G401 (cell line): ENCODE measurements at regions not wholly inside any gene's neighbourhood (a gene's known extent, or its start where the extent isn't known, plus 50 kb on each side); places are given as distances from the start of the nearest gene placed in this dataset.

Experiments
- DNase-seq: peaks from one replicate; pipeline ENCODE4 v3.0.0-alpha.2; 2015; ENCODE audit warnings: low spot score
- in situ Hi-C: cut with HindIII; loops from 2 replicates; pipeline ENCODE4 v1.10.0; 2016; ENCODE audit warnings: low sequenced_read_pairs, mixed read lengths

DNA sequence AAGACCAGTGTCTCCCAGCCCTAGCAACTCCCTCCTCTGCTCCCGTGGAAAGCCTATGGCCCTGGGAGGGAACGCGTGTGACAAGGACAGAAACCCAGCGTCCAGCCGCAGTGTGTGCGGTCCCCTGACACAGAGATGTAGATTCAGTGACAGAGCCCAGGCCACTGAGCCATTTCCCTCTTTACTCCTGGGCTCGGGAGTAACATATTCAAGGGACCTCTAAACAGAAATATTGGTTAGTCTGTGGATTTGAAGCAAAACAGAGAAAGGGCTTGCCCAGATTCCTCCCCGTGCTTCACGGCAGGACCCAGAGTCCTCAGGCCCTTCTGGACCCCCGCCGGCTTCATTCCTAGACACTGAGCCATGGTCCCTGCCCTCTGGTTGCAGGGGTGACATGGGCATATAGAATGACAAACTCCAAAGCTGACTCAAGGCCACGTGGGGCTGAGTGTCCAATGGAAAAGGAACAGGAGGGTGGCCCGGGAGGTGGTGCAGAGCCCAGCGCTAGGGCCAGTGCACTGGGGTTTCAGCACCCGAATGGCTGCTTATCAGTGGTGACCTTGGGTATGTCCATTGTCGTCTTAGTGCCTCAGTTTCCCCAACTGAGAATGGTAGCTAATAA is 248.2 kb downstream of the QKI start:
- in situ Hi-C loops: no loop called here
- no peak for DNase-seq

DNA sequence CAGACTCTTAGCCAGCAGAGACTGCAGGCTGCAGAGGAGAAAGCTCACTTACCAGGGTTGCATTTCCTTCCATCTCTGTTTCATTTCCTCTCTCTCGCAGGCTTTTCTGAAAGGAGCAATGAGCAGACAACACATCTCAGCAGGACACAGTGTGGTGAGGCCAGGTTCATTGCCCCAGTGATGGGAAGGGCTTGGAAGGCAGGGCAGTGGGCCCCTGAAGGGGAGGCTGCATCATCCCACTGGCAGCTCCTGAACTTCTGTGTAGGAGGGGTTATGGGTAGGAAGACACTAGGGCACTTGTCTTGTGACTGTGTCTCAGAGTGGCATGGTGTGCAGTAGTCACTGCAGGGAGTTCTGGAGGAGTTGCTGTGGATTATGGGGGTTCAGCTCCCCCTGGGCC is 246.8 kb downstream of the QKI start:
- in situ Hi-C loops: no loop called here
- peak; percentile 2 for DNase-seq

DNA sequence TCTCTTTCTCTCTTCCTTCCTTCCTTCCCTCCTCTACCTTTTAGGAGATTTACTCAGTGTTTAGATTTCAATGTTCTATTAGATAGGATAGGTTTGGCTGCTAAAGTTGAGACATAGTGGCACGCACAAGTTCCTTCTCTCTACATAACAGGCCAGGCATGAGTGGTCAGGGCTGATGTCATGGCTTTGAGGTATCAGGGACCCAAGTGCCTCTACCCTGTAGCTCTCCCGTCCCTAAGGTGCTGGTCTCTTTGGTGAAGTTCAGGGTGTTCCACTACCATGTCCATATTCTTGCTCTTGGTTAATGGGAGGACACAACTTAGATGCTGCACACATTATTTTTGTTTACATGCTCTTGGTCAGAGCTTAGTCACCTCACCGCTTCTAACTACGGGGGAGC is 245.3 kb downstream of the QKI start:
- DNase-seq: no peak
- in situ Hi-C loops: no loop called here

DNA sequence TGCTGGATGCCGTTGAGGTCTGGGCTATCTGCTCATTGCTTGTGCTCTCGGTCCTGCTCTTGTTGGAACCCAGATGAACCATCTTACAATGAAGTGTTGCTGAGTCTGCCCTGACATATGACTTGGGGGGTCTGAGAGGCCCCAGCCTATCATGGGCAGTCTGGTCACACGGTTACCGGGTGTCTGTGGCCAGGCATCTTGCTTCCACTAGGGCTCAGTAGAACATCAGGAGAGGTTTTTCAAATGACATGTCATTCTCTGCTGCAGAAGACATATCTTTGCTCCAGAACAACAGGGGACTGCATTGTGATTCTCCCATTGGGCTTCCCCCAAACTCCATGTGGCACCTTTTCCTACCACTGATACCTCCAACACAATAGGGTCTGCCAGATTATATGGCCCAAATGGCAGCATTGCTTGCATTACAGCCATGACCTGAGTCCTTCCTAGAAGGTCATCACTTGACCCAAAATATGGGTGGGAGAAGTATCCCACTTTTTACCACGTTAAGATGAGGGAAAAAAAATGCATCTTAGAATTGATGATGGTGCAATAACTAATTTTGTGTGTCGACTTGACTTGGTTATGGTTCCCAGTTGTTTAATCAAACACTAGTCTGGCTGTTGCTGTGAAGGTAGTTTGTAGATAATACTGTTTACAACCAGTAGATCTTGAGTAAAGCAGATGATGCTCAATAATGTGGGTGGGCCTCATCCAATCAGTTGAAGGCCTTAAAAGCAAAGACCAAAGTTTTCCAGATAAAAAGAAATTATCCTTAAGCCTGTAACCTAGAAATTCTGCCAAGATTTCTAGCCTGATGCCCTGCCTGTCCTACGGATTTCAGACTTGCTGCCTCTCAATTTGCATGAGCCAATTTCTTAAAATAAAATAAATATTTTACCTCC is 241.0 kb downstream of the QKI start:
- in situ Hi-C loops: no loop called here
- DNase-seq: no peak

DNA sequence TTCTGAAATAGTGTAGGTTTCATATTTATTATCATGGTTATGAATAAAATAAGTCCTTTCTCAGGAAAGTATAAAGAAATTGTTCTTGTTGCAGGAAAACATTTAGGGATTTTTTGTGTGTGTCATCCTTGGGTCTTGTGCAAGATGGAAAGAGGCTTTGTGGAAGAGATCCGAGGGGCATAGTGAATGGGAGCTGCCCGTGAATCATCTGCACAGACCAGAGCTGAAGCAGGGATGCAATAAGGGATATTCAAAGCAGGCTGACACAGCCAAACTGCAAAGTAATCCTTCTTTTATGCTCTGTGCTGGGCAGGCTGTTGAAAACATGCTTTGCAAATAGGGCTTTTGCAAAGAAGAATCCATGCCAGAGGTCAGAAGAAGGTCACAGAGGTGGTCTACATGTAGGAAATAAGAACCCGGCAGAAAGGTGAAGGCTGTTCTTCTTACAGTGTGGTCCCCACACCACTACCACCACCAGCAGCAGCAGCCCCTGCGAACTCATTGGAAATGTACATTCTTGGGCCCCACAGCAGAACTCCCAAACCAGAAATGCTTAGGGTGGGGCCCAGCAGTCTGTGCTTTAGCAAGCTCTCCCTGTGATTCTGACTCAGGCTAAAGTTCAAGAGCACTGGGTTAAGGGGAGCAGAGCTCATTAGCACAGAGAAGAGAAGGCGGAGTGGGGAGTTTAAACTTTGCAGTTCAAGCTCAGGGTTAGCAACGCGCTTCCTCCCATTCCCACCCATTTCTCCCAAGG is 237.6 kb downstream of the QKI start:
- no peak for DNase-seq
- in situ Hi-C loops: no loop called here

DNA sequence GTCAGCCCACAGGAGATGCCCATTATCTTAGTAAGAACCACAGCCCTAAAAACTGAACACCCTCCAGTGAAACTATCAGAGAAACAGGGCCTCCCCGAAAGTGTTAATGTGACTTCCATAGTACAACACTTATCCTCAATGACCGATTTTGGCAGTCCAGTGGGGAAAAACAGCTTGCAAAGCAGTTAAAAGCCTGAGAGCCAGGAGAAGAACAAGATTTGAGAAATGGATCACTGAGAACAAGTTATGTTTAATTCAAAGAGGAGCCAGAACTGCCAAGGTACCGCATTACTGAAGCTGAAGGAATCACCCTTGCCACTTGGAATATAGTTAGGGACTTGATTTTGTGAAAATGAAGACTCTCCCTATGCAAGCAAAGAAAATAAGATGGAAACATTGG is 236.9 kb downstream of the QKI start:
- no peak for DNase-seq
- in situ Hi-C loops: no loop called here

DNA sequence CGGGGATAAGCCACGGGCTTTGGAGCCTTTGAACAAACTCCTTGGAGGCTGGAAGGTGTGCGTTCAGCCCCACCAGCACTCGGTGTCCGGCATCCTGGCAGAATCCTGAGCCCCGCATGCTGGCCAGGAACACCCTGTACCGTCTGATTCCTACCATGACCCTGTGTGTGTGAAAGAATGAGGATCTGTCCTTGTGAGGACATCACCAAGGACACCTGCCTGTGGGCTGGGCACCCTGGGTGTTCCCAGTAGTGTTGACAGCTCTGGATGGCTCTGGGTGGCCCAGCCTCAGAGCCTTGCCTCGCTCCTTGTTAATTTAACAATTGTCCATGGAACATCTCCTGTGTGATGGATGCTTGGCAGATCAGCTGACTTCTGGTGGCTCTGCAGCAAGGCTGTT is 234.3 kb downstream of the QKI start:
- in situ Hi-C loops: no loop called here
- DNase-seq: no peak

DNA sequence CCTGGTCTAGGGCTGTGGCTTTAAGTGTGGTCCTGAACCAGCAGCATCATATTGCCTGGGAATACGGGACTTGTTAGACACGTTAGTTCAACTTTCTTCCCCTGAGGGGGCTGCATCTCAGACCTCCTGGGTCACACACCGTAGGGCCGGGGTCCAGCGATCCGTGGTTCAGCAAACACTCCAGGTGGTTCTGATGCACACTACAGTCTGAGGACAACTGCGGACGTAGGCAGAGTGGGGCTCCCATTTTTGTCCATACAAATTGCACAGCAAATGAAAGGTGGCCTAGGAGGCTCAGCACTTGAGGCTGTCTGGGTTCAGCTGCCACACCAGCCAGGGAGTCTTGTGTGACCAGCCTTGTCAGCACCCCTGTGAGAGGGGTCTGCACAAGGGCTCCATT is 233.1 kb downstream of the QKI start:
- no peak for DNase-seq
- in situ Hi-C loops: no loop called here

DNA sequence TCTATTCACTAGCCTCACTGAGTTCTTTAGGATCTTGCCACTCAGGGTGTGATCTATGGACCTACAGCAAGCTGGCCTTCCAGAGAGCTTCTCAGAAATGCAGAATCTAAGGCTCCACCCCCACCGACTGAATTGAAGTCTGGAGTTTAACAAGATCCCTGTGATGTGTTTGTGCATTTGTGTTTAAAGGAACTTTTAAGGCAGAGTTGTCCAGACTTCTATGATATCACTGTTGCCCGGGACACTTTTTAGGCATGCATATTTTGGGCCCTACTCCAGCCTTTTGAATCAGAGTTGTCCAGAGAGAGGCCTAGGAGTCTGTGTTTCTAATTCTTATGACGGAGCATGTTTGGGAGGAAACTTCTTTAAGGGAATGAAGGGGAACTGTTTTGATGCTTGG is 232.3 kb downstream of the QKI start:
- DNase-seq: no peak
- in situ Hi-C loops: no loop called here

DNA sequence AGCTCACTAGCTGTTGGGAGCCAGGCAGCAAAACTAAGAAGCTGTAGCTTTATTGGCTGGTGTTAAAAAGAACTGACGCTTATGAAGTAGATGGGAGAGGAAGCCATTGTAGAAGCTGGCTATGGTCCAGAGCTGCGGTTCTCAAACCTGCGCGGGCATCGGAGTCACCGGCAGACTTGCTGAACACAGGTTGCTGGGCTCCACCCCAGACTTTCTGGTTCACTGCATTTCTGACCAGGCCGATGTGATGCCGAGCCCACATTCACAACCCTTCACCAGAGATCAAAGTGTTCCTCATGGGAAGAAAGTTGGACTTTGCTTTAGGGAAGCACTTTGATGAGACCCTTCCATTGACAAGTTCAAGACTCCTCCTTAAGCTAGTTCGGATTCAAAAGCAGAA is 231.6 kb downstream of the QKI start:
- DNase-seq: no peak
- in situ Hi-C loops: no loop called here

DNA sequence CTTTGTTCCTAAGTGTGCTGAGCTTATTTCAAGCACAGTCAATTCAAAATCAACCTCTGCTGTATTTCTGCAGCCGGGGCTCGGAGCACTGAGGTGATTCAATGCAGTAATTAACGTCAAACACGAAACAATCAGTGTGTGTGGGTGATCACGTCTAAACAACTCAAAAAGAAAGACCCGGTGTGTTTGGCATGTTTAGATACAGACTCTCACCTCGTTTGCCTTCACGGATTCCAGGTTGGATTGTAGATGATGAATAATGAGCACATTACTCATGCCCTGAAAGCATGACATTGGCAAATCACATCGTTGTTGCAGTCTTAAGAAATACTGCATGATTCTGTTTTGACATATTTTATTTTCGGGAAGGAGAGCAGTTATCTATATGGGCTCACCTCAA is 231.0 kb downstream of the QKI start:
- DNase-seq: no peak
- in situ Hi-C loops: no loop called here

DNA sequence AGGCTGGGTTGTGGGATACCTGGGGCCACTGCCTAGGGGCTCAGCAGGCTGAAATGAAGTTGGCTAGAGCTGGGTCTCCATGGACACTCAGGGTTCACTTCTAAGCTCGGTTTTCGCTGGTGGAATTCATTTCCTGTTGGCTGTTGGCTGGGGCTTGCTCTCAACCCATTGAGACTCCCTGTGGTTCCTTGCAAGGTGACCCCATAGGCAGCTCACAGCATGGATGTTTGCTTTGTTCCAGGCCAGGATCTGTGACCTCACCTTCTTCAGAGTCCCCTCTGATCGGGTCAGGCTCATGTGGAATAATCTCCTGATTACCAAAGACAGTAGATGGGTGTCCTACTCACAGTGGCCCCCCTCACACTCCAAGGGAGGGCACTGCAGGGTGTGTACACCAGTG is 229.3 kb downstream of the QKI start:
- in situ Hi-C loops: no loop called here
- no peak for DNase-seq

DNA sequence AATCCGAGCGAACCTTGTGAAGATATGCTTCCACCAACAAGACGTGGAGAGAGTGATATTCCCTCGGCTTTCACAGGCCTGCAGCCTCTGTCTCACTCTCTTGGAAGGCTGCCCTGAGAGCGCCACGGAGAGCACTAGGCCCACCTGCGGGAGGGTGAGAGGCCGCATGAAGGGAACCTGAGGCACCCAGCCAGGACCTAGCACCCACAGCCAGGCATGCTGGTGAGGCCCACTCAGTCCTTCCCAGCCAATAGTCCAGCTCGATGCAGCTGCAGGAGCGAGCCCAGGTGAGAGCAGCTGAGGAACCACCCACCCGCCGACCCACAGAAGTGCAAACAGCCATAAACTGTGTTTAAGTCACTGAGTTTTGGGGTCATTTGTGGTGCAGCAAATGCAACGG is 227.2 kb downstream of the QKI start:
- in situ Hi-C loops: no loop called here

DNA sequence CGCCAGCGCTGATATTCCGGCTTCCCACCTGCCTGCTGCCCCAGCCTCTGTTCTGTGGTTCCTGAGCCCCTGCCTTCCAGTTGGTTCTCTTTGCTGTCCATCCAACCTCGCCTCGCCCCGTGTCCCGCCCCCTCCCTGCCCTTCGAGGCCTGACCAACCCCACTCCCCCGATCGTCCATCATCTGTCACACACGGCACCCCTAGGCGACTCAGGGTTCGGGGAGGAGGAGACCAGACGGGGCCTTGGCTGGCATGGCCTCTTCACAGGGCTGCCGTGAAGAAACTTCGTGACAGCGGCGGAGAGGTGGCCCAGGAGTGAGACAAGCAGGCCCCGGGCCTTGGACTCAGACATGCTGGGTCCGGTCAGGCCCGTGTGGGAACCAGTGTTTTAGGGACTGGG is 226.1 kb downstream of the QKI start:
- DNase-seq: no peak
- in situ Hi-C loops: no loop called here

More for the DNA sequence above, 227.2 kb downstream of the QKI start:
- no peak for DNase-seq

DNA sequence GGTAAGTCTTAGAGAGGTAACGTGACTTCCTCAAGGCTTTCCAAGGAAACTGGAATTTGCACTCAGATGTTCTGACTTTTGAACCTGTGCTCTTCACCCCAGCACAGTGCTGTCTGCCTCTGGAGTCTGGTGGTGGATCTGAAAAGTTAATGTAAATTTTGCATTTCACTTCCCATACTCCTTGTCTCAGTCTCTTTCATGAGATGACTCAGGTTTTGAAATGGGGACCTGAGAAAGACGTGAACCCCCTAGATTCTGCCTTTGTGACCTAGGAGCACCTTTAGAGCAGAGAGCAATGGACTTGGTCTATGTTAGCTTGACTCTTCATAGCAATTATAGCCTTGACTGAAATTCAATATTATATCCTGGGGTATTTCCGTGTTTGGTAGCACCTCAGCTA is 223.0 kb downstream of the QKI start:
- in situ Hi-C loops: no loop called here
- DNase-seq: no peak

DNA sequence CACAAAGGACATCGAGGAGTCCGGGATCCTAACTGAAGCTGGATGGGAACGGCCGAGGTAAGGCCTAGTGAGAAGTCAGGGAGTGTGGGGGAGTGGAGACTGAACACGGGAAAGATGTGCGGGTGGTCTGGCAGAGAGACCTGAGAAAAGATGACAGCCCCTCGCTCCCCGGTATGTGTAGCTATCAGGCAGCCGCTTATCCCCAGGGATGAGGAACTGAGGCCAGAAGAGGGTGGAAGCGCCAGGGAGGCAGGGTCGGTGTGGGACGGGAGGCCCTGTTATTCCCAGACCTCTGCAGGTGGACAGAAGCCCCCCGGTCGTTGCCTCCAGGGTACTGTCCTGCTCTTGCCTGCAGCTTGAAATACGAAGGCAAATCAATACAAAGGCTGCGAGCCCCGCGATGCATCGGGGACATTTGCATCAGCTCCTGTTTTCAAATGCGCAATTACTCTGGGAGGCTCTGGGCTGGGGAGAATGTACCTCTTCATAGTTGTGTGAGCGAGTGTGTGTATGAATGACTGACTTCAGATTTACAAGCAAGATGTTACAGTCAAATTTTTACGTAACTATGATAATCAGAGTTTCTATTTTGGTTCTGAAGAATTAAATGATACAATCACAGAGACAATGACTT is 221.3 kb downstream of the QKI start:
- in situ Hi-C loops: no loop called here

DNA sequence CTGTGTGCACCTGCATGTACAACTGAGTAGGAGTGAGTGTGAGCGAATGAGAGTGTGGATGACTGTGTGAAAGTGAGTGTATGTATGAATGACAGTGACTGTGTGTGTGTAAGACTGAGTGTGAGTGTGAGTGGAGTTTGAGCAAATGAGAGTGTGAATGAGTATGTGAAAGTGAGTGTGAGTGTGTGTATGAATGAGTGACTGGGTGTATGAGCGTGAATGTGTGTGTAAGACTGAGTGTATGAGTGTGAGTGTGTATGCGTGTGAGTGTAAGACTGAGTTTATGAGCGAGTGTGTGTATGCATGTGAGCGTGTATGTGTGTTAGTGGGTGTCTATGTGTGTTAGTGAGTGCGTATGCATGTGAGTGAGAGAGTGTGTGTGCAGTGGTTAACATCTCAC is 220.8 kb downstream of the QKI start:
- in situ Hi-C loops: no loop called here

More for the DNA sequence above, 221.3 kb downstream of the QKI start:
- no peak for DNase-seq

DNA sequence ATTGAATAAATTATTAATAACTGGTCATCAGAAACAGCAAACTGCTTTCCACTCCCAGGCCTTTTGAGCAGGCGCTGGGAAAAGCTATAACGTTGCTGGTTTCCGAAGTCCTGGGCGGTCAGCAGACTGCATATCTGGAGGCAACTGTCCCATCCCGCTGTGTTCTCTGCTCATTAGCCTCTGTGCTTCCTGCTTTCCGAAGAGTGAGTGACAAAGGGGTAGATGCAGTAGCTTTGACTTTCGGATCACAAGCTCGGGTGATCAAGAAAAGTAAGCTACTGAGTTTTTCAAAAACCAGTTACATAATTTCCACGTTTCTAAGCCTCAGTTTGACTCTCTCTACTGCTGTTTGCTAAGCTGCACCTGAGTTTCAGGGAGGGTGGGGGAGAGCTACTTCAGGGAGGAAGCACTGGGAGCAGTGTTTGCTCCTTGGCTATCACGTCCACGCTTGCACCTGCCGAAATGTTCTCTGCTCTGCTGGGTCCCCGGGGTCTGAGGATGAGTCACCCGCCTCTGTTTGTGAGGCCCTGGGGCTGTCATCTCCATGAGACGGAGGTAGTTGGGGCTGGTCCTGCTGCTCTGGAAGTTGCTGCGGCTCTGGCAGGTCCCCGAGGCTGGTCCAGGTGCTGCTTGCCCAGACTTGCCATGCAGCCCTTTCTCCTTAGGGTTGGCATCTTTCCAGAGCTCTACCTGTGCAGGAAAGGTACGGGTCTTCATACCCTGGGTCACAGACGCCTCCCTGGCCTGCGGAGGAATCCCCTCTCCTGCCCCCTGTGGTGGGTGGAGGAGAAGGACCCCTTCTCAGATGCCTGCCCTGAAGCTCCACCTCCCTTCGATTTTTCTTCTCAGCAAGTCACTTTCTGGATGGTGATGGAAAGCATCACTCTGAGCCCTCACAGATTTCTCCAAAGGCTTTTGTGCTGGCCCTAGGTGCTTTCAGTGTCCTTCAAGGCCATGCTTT is 220.0 kb downstream of the QKI start:
- no peak for DNase-seq

More for the DNA sequence above, 220.8 kb downstream of the QKI start:
- DNase-seq: no peak

DNA sequence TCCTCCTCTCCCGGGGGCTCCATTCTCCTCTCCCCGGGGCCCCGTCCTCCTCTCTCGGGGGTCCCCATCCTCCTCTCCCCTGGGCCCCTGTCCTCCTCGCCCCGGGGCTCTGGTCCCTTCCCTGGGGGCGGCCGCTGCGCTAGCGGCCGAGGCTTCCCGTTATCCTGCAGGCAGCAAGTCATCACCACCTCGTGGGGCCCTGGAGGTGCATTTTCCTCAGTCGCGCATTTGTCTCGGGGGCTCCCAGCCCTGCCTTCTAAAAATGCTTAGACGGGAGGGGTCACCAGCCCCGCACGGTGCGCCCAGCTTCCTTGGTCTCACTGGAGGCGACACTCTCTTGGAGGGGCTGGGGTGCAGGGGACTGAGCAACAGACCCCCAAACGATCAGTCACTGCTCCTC is 216.5 kb downstream of the QKI start:
- in situ Hi-C loops: no loop called here
- DNase-seq: no peak

More for the DNA sequence above, 220.0 kb downstream of the QKI start:
- in situ Hi-C loops: no loop called here
